ENCODE measurements at regions not wholly inside any gene's neighbourhood (a gene's known extent, or its start where the extent isn't known, plus 50 kb on each side); places are given as distances from the start of the nearest gene placed in this dataset.

DNA sequence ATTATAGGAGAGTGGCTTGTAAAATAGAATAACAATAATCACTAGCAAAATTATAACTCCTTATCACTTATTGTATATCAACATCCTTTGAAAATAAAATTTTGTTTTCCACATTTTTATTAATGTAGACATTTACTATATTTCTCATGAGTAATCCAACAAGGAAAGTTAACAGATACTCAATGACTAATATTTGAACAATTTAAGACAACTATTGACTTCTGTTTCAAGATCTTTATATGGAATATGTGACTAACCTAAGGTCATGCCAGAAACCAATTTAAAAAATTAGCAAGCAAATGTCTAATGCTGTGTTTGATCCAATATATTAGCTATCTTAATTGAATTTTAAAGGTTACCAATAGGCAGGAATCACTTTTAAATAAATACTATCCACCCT, 638.5 kb upstream of the FLRT2 start:
- DNase-seq (ENCODE audit: low read depth in 1 of 2, low spot score in 1 of 2), result no peak
- Histone ChIP-seq H3K4me3 (replicated peaks; ENCODE audit: insufficient read depth, low read length) (no peak overlapping the region), H3K27me3 (ENCODE audit: insufficient read depth, poor library complexity, severe bottlenecking) (no peaks in the 10 kb centered on the region), H3K27ac (replicated peaks) (no peak overlapping the region)
- TF ChIP-seq GABPA (IDR thresholded peaks at IDR 0.05; ENCODE audit: low read depth), result no peak
- TF ChIP-seq POLR2AphosphoS5 (IDR thresholded peaks at IDR 0.05; ENCODE audit: low read depth), result no peak
- TF ChIP-seq, protein P1, sequence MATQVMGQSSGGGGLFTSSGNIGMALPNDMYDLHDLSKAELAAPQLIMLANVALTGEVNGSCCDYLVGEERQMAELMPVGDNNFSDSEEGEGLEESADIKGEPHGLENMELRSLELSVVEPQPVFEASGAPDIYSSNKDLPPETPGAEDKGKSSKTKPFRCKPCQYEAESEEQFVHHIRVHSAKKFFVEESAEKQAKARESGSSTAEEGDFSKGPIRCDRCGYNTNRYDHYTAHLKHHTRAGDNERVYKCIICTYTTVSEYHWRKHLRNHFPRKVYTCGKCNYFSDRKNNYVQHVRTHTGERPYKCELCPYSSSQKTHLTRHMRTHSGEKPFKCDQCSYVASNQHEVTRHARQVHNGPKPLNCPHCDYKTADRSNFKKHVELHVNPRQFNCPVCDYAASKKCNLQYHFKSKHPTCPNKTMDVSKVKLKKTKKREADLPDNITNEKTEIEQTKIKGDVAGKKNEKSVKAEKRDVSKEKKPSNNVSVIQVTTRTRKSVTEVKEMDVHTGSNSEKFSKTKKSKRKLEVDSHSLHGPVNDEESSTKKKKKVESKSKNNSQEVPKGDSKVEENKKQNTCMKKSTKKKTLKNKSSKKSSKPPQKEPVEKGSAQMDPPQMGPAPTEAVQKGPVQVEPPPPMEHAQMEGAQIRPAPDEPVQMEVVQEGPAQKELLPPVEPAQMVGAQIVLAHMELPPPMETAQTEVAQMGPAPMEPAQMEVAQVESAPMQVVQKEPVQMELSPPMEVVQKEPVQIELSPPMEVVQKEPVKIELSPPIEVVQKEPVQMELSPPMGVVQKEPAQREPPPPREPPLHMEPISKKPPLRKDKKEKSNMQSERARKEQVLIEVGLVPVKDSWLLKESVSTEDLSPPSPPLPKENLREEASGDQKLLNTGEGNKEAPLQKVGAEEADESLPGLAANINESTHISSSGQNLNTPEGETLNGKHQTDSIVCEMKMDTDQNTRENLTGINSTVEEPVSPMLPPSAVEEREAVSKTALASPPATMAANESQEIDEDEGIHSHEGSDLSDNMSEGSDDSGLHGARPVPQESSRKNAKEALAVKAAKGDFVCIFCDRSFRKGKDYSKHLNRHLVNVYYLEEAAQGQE (IDR thresholded peaks at IDR 0.05; ENCODE audit: insufficient replicate concordance, low read depth), result no peak
- TF ChIP-seq CTCF (IDR thresholded peaks at IDR 0.05; ENCODE audit: insufficient read depth, low read length), result no peak
- no peak for TF ChIP-seq SPI1 (IDR thresholded peaks at IDR 0.05; ENCODE audit: borderline replicate concordance, low read depth)

DNA sequence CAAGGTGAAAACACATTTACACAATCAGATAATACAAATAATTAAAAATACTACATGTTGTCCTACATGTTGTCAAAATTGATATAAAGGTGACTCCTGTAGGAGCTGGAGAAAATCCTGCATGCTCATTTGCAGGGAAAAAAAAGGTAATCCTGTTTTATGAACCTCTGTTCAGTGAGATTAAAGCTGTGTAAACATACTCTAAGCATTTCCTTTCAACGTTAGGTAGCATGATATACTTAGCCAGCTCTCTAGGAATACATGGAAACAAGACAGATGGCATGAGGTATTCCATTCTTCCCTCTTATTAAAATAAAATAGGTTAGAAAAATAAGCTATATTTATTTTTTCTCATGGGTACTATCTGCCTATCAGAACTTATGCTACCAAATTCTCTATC, 635.7 kb upstream of the FLRT2 start:
- H3K4me3 ChIP-seq (replicated peaks; ENCODE audit: insufficient read depth, low read length), result no peak overlapping the region
- TF ChIP-seq GABPA (IDR thresholded peaks at IDR 0.05; ENCODE audit: low read depth), result no peak
- TF ChIP-seq, protein P1 (IDR thresholded peaks at IDR 0.05; ENCODE audit: insufficient replicate concordance, low read depth), result no peak
- TF ChIP-seq SPI1 (IDR thresholded peaks at IDR 0.05; ENCODE audit: borderline replicate concordance, low read depth), result no peak
- no peak for TF ChIP-seq CTCF (IDR thresholded peaks at IDR 0.05; ENCODE audit: insufficient read depth, low read length)
- TF ChIP-seq POLR2AphosphoS5 (IDR thresholded peaks at IDR 0.05; ENCODE audit: low read depth), result no peak
- DNase-seq (ENCODE audit: low read depth in 1 of 2, low spot score in 1 of 2), result no peak
- no peak overlapping the region for H3K27ac ChIP-seq (replicated peaks)
- H3K27me3 ChIP-seq (ENCODE audit: insufficient read depth, poor library complexity, severe bottlenecking), result no peaks in the 10 kb centered on the region

- H3K27ac ChIP-seq (replicated peaks), result no peak overlapping the region
- H3K27me3 ChIP-seq (ENCODE audit: insufficient read depth, poor library complexity, severe bottlenecking), result no peaks in the 10 kb centered on the region
- no peak for DNase-seq (ENCODE audit: low read depth in 1 of 2, low spot score in 1 of 2)
- H3K4me3 ChIP-seq (replicated peaks; ENCODE audit: insufficient read depth, low read length), result no peak overlapping the region
- TF ChIP-seq, protein P1 (IDR thresholded peaks at IDR 0.05; ENCODE audit: insufficient replicate concordance, low read depth), result no peak
- no peak for TF ChIP-seq CTCF (IDR thresholded peaks at IDR 0.05; ENCODE audit: insufficient read depth, low read length)
- no peak for TF ChIP-seq GABPA (IDR thresholded peaks at IDR 0.05; ENCODE audit: low read depth)
- TF ChIP-seq SPI1 (IDR thresholded peaks at IDR 0.05; ENCODE audit: borderline replicate concordance, low read depth), result no peak
- TF ChIP-seq POLR2AphosphoS5 (IDR thresholded peaks at IDR 0.05; ENCODE audit: low read depth), result no peak
Measured at GRCh38 chr14:84922370-84922769, 607.6 kb upstream of the FLRT2 start.
